ENCODE measurements at regions not wholly inside any gene's neighbourhood (a gene's known extent, or its start where the extent isn't known, plus 50 kb on each side); places are given as distances from the start of the nearest gene placed in this dataset.

DNA sequence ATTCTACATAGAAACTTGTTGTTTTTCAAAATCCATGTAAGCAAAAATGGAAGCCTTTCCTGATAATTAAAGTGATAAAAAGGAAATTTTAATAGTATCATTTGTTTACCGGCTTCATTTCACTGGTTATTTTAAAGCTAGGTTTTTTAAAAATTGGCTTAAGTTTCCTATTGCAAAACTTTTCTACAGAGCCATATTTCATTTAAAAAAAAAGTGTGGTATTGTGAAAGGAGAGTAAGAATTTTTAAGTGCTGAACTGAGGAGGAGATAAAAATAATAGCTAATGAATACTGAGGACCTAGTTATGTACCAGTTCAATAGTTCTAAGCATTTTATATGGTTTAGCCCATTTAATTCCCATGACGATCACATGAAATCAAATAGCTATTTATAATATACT is 172.2 kb upstream of the COL1A2 start:
- ATAC-seq: no peak
- DNase-seq (ENCODE audit: low spot score): no peak

- DNase-seq (ENCODE audit: low spot score) (no peak), ATAC-seq (no peak)
Observed at GRCh38 chr7:94223375-94224084, 171.2 kb upstream of the COL1A2 start.

DNA sequence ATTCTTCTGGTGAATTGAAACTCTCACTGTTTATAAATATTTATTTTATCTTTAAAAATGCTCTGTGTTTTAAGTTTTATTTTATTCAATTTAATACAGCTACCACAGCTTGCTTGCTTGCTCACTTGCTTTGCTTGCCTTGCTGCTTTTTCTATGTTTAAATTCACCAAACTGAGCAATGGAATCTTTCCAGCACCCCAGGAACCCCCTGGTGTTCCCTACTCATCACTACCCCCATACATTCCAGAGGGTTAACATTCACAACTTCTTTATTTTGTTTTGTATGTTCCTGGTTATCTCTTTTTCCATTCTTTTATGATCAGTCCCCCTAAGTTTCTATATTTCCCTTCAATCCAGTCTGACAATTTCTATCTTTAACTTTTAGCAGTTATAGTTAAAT is 166.5 kb upstream of the COL1A2 start:
- ATAC-seq (no peak), DNase-seq (ENCODE audit: low spot score) (no peak)

GRCh38 chr7:94228678-94229077 is 166.0 kb upstream of the COL1A2 start:
- DNase-seq (ENCODE audit: low spot score) (no peak), ATAC-seq (no peak)

GRCh38 chr7:94231305-94231704 is 163.4 kb upstream of the COL1A2 start:
- no peak for DNase-seq (ENCODE audit: low spot score)
- ATAC-seq: no peak

DNA sequence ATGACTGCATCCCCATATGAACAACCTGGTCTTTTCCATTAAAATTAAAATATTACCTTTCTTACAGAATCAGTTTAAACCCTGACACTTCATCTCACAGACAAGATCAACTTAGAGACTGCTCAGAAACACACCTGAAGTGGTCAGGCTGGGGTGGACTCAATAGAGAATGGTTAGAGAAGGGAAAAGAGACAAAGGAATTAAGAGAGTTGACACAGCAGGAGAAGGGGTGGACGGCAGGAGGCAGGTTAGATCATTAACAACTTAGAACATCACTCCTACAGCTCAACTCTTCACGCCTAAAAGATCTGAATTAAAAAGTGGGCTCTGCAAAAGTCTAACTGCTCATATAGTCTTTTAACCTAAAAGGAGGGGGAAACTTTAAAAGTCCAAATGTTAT is 157.7 kb upstream of the COL1A2 start:
- ATAC-seq (no peak), DNase-seq (ENCODE audit: low spot score) (no peak)

DNA sequence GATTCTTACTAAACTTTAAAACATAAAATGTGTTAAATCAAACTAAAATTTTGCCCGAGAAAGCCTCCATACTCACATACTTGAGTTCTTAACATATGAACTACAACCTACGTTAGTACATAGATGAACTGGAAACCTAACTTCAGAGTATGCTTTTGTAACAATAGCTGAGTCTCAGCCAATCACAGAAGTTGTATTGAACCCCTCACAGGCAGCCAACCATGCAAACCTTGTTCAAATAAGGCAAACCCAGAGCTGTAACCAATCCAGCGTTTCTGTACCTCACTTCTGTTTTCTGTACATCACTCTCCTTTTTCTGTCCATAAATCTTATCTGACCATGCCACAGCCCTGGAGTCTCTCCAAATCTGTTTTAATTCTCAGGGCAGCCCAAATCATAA is 157.3 kb upstream of the COL1A2 start:
- no peak for DNase-seq (ENCODE audit: low spot score)
- ATAC-seq: no peak

DNA sequence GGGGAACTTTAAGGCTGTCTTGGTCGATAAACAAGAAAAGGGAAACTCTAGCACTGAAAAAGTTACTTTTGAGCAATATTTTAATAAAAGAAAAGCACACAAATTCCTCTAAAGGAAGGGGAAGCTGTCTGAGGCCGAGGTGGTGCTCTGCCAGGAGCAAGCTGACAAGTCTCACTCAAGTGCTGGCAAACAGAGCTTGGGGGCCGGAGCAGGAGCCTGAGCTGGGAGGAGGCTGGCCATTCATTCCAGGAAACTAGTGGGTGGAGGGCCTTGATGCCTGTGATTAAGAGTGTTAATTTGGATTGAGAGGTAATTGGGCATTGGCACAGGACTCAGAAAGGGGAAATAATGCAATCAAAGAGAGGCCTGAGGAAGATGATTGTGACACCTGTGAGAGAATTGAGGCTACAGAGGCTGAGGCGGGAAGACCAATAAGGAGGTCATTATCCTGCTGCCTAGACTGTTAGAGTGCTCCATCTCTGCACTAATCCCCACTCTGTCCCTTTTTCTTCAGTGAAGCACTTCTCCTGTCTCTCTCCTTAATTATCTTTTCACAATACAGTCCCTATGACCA is 154.9 kb upstream of the COL1A2 start:
- ATAC-seq (no peak), DNase-seq (ENCODE audit: low spot score) (no peak)

- ATAC-seq (no peak), DNase-seq (ENCODE audit: low spot score) (no peak)
Observed at GRCh38 chr7:94240902-94241301, 153.8 kb upstream of the COL1A2 start.

GRCh38 chr7:94241402-94241925 is 153.2 kb upstream of the COL1A2 start:
- DNase-seq (ENCODE audit: low spot score) (no peak), ATAC-seq (no peak)

DNA sequence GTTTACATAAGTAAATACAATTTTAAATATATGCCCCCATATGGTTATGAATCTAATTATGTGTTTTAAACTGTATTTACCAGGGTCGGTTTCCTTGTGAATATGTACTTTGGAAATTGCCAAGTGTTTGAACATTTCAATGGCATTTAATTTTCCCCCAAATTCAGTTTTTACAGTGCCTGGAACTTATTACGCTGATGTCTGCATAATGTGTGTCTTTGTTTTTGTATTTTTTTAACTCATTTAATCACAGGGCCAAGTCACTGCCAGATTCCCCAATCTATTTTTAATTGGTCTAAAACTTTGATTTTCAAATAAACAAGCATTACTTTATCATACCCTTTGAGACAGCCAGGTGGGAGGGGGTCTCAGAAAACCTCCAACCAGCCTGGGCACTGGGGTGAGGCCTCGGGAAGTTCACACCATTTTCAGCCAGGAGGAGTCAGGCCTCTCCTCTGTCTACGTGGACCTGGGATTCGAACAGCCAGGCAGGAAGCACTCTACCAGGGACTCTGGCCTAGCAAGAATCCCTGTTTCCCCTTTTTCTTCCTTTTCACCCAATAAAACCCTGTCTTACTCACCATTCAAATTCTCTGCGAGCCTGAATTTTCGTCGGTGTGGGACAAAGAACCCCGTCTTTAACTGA is 151.5 kb upstream of the COL1A2 start:
- DNase-seq (ENCODE audit: low spot score) (no peak), ATAC-seq (no peak)

DNA sequence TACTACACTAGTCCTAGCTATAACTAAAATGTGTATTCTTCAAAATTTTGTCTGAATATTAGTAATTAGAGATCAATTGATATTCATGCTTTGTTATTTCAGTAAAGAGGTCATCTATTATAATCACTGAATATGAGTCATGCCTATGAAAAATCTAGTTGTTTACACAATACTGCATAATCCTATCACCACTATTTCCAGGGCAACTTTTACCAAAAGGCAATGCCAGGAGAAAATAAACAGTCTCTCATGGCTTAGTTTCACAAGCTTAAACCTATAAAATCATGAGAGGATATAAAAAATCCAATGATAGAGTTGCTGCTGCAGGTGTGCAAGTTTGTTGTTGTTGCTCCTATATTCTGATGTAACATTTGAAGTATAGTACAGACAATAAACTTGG is 149.9 kb upstream of the COL1A2 start:
- DNase-seq (ENCODE audit: low spot score) (no peak), ATAC-seq (no peak)

DNA sequence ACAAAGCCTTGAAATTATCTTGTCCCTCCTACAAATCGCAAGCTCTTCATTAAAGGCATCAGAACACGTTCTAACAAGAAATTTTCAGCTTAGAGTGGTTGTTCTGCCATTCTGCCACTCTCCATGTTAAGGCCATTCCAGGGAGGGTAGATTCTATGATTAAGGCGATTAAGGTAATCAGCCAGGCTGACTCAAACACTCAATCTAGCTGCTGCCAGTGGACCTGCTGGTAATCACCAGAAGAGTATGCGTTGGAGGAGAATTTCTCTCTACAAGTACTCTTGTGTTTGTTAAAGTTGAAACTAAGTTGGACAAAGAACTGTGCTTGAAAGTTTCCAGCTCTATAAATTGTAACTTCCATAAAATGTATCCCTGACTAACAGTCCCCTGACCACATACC is 149.2 kb upstream of the COL1A2 start:
- ATAC-seq: no peak
- no peak for DNase-seq (ENCODE audit: low spot score)

DNA sequence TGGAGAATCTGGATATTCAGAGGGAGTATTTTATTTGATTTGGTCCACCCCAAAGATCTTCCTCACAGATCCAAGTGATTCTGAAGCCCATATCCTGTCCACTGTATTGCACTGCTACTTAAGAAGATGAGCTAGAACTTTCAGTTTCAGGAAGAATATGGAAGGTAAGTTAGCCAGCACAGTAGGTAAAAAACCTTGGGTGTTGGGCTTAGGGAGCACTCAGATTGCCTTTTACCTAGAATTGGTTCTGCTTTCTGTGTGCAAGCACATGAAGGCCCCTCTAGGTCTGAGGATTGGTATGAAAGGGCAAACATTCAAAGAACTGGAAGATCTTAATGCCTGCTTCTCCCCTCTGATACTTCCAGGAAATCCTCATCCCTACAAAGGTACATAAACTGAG is 146.7 kb upstream of the COL1A2 start:
- ATAC-seq: no peak

GRCh38 chr7:94249631-94250030 is 145.1 kb upstream of the COL1A2 start:
- ATAC-seq (no peak), DNase-seq (ENCODE audit: low spot score) (no peak)

More for the DNA sequence above, 146.7 kb upstream of the COL1A2 start:
- no peak for DNase-seq (ENCODE audit: low spot score)

- no peak for ATAC-seq
Observed at GRCh38 chr7:94250124-94250523, 144.6 kb upstream of the COL1A2 start.

DNA sequence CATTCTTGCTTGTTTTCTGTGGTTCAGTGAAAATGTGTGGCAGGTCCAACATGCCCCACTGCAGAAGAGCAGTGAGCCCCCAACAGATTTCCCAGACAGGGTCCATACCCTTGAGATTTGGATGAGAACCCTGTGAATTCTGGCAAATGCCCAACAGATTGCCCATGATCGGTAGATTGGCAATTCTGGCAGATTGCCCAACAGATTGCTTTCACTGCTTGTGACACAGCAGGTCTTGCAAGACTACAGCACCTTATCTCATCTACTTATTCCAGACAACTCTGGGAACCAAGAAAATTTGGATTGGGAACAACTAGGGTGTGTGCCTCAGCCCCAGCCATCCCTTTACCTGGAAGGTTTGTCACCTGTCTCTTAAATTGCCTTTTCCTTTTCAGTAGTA is 143.7 kb upstream of the COL1A2 start:
- ATAC-seq (no peak), DNase-seq (ENCODE audit: low spot score) (no peak)

More at GRCh38 chr7:94250124-94250523, 144.6 kb upstream of the COL1A2 start:
- DNase-seq (ENCODE audit: low spot score): no peak

DNA sequence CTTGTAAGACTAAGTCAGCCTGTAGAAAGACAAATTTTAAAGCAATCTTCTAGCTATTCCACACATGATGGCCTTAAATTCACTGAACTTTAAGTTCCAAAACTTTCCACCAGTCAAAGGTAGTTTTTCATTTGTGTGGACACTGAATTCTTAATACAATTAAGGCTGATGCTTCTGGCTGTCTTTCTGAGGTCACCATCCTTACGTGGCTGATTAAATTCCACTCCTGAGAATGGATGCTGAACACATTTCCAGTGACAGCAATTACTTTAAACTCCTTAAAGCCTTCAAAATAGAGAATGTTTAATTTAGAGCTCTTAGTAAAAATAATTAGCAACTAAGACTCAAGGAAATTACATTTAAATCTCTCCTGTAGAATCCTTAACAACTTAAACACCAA is 142.6 kb upstream of the COL1A2 start:
- no peak for DNase-seq (ENCODE audit: low spot score)
- no peak for ATAC-seq

DNA sequence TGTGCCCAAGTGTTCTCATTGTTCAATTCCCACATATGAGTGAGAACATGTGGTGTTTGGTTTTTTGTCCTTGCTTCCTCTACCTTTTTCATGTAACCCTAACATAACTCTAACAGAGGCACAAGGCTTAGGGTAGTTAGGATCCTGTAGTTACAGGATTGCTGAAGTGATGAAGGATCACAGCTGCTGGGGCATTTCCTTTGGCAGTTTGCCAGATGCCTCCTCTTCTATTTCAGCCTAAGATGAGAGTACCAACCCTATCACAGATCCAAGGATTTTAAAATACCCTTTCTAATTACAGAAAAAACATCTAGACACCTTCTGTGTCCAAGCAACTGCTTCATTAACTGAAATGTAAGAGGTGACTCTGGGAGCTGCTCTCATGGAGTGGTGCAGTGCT is 141.7 kb upstream of the COL1A2 start:
- ATAC-seq (no peak), DNase-seq (ENCODE audit: low spot score) (no peak)

GRCh38 chr7:94253686-94254085 is 141.0 kb upstream of the COL1A2 start:
- ATAC-seq (no peak), DNase-seq (ENCODE audit: low spot score) (no peak)

DNA sequence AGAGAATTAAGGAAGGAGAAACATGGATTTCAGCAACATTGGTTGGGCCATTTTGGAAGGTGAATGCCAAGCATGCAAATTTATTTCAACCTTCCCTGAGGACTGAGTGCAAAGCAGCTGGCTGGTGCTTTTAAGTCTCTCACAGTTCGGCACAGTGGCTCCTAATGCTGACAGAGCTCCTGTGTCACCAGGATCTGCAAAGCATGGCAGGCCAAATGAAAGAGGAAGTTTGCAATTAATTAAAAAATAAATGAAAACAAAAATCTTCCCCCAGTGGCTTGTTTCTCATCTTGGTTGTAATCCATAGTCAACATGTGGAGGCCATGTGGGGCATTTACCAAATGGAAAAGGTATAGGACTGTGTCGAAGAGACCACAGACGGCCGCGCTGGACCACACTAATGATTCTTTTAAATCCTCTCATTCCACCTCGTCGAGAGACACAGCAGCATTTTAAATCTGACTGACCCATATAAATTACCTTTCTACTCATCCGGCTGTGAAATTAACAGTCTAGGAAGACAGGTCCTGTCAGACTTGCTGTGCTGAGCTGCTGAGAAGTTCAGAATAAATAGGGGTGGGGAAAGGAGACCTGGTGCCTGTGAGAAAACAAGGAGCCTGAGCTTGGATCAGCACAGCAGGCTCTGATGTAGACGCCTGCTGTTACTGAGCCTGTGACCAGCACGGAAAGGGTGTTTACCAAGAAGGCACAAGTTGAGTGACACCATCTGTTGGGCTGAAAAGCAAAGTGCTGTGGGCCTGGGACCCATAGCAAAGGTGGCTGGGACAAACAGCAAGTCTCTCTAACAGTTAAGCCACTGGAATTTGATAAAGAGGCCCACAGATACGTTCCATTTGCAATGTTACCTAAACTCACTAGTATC is 136.0 kb upstream of the COL1A2 start:
- DNase-seq (ENCODE audit: low spot score) (no peak), ATAC-seq (no peak)

All from left lobe of liver (tissue), 2 donors.